ENCODE measurements at regions not wholly inside any gene's neighbourhood (a gene's known extent, or its start where the extent isn't known, plus 50 kb on each side); places are given as distances from the start of the nearest gene placed in this dataset.

GRCh38 chr9:13377171-13377925 is 97.9 kb upstream of the MPDZ start:
- intact Hi-C loops (cut with DNase I) = no loop called here
- H3K27me3 ChIP-seq = no peaks in the 10 kb centered on the region
- DNase-seq = no peak
- H3K36me3 ChIP-seq = no peaks in the 10 kb centered on the region
- no peak overlapping the region for H3K27ac ChIP-seq
- no peak for TF ChIP-seq POLR2A (IDR thresholded peaks at IDR 0.05)
- TF ChIP-seq CTCF (IDR thresholded peaks at IDR 0.05) = no peak
- no peak for TF ChIP-seq EP300 (IDR thresholded peaks at IDR 0.05)
- 10 to 14% (median 11%) methylated on average over 3 of the region's 3 CpGs for WGBS, 3 donors
- H3K4me3 ChIP-seq = no peak overlapping the region
- H3K4me1 ChIP-seq (ENCODE audit: insufficient read depth) = no peaks in the 10 kb centered on the region
- H3K9me3 ChIP-seq = no peaks in the 10 kb centered on the region

- Histone ChIP-seq H3K27me3 (no peaks in the 10 kb centered on the region), H3K9me3 (no peaks in the 10 kb centered on the region), H3K27ac (no peak overlapping the region), H3K4me1 (ENCODE audit: insufficient read depth) (no peaks in the 10 kb centered on the region), H3K4me3 (no peak overlapping the region), H3K36me3 (no peaks in the 10 kb centered on the region)
- no peak for TF ChIP-seq POLR2A (IDR thresholded peaks at IDR 0.05)
- TF ChIP-seq CTCF (IDR thresholded peaks at IDR 0.05) = no peak
- no peak for TF ChIP-seq EP300 (IDR thresholded peaks at IDR 0.05)
- 54 to 60% (median 59%) methylated on average over 1 of the region's 1 CpG for WGBS, 3 donors
- no peak for DNase-seq
- intact Hi-C loops (cut with DNase I) = no loop called here
Measured at GRCh38 chr9:13372510-13372909, 93.0 kb upstream of the MPDZ start.

- no peak overlapping the region for H3K27ac ChIP-seq
- no peak for DNase-seq
- H3K4me3 ChIP-seq = no peak overlapping the region
- no peaks in the 10 kb centered on the region for H3K27me3 ChIP-seq
- no peaks in the 10 kb centered on the region for H3K4me1 ChIP-seq (ENCODE audit: insufficient read depth)
- H3K36me3 ChIP-seq = no peaks in the 10 kb centered on the region
- no peaks in the 10 kb centered on the region for H3K9me3 ChIP-seq
- intact Hi-C loops (cut with DNase I) = no loop called here
- TF ChIP-seq EP300 (IDR thresholded peaks at IDR 0.05) (no peak), CTCF (IDR thresholded peaks at IDR 0.05) (no peak), POLR2A (IDR thresholded peaks at IDR 0.05) (no peak)
- 88 to 91% (median 88%) methylated on average over 4 of the region's 4 CpGs for WGBS, 3 donors
Measured at GRCh38 chr9:13369431-13369830, 89.9 kb upstream of the MPDZ start.

- no peaks in the 10 kb centered on the region for H3K36me3 ChIP-seq
- DNase-seq = no peak
- H3K4me3 ChIP-seq = no peak overlapping the region
- intact Hi-C loops (cut with DNase I) = no loop called here
- no peaks in the 10 kb centered on the region for H3K4me1 ChIP-seq (ENCODE audit: insufficient read depth)
- no peaks in the 10 kb centered on the region for H3K9me3 ChIP-seq
- WGBS, 3 donors = 82 to 92% (median 88%) methylated on average over 4 of the region's 4 CpGs
- TF ChIP-seq EP300 (IDR thresholded peaks at IDR 0.05) = no peak
- no peak for TF ChIP-seq POLR2A (IDR thresholded peaks at IDR 0.05)
- TF ChIP-seq CTCF (IDR thresholded peaks at IDR 0.05) = no peak
- no peaks in the 10 kb centered on the region for H3K27me3 ChIP-seq
- H3K27ac ChIP-seq = no peak overlapping the region
Measured at GRCh38 chr9:13367784-13368183, 88.3 kb upstream of the MPDZ start.
